Coronary artery (tissue), 2 donors: ENCODE measurements at regions not wholly inside any gene's neighbourhood (a gene's known extent, or its start where the extent isn't known, plus 50 kb on each side); places are given as distances from the start of the nearest gene placed in this dataset.

Experiments used
- DNase-seq: peaks from one replicate; pipeline ENCODE4 v3.0.0-alpha.2; 2017; ENCODE audit warnings: low spot score
- H3K27ac ChIP-seq, 2 donors: fragments of 200-600 bp; sonication (generic); one replicate each; pipeline ENCODE4 v1.5.1; 2016 to 2019
- H3K4me3 ChIP-seq: fragments of 200-600 bp; sonication (generic); 2 replicates; pipeline ENCODE4 v1.5.1; 2016; ENCODE audit warnings: mild to moderate bottlenecking, moderate library complexity
- TF ChIP-seq, protein P1 (sequence below): fragments of 200-600 bp; sonication (generic); IDR thresholded peaks from one replicate; pipeline ENCODE4 v1.5.1; 2019; ENCODE audit warnings: antibody characterized with exemption

DNA sequence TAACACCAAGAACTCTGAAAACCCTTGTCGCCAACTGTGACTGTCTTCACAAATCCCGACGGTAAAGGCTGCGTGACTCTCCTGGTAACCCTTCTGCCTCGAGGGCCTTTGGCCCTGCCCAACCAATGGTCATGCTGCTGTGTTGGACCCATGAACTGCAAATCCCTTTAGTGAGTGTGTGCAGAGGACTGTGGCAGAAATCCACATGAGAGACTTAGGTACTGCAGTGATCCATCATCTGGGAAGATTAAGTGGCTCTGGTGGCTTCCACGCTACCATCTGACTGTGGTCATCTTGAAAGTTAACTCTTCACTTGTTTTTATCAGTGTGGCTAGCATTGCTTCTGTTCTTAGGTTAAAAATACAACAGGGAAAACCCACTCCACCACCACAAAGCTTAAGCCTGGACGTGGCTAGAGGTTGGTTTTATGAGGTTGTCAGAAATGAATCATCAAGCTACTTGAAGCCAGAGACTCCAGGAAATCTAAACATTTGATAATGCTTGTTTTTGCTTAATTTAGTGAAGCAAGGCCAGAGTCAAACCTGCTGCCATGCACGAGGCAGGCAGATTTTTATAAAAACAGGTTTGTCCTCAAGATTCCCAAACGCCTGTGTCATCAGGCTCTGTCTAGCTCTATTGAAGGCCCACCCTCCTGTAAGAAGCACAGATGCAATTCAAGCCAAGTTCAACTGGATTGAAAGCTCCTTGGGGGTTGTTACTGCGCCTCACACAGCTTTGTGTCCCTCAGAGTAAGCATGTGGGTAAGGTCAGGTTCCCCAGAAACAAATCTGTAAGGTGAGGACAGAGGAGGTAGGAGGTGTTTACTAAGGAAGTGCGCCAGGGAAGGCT, 52.7 kb upstream of the ERCC6L2 start:
- no peak for DNase-seq
- TF ChIP-seq, protein P1, sequence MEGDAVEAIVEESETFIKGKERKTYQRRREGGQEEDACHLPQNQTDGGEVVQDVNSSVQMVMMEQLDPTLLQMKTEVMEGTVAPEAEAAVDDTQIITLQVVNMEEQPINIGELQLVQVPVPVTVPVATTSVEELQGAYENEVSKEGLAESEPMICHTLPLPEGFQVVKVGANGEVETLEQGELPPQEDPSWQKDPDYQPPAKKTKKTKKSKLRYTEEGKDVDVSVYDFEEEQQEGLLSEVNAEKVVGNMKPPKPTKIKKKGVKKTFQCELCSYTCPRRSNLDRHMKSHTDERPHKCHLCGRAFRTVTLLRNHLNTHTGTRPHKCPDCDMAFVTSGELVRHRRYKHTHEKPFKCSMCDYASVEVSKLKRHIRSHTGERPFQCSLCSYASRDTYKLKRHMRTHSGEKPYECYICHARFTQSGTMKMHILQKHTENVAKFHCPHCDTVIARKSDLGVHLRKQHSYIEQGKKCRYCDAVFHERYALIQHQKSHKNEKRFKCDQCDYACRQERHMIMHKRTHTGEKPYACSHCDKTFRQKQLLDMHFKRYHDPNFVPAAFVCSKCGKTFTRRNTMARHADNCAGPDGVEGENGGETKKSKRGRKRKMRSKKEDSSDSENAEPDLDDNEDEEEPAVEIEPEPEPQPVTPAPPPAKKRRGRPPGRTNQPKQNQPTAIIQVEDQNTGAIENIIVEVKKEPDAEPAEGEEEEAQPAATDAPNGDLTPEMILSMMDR: no peak
- Histone ChIP-seq H3K4me3 (no peak overlapping the region), H3K27ac (no peak overlapping the region)

- H3K4me3 ChIP-seq: no peak overlapping the region
- no peak for DNase-seq
- TF ChIP-seq, protein P1: no peak
- no peak overlapping the region for H3K27ac ChIP-seq
Measured at GRCh38 chr9:95822015-95822414, 53.5 kb upstream of the ERCC6L2 start.

GRCh38 chr9:95820074-95820473, 55.4 kb upstream of the ERCC6L2 start:
- DNase-seq: no peak
- no peak overlapping the region for H3K27ac ChIP-seq
- TF ChIP-seq, protein P1: no peak
- no peak overlapping the region for H3K4me3 ChIP-seq

DNA sequence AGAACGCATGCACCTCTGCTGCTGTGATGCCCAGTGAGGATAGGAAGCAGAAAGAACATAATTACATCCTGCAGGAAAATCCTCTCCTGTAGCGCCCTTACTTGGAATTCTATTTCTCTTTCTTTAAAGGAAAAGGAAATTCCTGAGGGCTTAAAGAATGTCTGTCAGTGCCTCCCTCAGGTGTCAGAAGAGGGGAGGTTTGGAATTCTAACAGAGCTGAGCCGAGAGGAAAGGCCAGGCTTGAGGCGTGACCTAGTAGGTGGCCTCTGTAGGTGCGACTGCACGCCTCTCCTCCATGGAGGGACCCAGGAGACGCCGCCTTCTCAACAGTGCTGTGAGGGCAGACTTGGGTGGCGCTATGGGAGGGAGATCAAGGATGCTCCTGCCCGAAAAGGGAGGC, 55.9 kb upstream of the ERCC6L2 start:
- Histone ChIP-seq H3K4me3 (no peak overlapping the region), H3K27ac (no peak overlapping the region)
- TF ChIP-seq, protein P1: no peak
- DNase-seq: no peak

DNA sequence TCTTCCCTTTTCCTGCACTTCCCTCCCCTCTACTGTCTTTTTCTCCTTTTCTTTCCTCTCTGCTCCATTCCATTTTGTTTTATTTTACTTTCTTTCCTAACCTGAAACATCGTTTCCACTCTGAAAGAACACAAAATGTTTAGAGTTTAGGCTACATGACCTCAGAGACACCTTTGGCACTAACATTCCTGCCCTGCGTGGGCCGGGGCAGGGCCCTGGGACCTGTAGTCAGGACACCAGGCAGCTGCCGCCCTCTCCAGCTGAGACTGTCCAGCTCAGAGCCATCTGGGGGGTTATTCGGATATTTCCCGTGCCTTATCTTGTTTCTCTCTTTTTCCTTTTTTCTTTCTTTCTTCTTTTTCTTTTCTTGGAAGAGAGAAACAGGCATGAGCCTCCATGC, 58.3 kb upstream of the ERCC6L2 start:
- TF ChIP-seq, protein P1: no peak
- H3K4me3 ChIP-seq: no peak overlapping the region
- no peak overlapping the region for H3K27ac ChIP-seq
- DNase-seq: no peak

DNA sequence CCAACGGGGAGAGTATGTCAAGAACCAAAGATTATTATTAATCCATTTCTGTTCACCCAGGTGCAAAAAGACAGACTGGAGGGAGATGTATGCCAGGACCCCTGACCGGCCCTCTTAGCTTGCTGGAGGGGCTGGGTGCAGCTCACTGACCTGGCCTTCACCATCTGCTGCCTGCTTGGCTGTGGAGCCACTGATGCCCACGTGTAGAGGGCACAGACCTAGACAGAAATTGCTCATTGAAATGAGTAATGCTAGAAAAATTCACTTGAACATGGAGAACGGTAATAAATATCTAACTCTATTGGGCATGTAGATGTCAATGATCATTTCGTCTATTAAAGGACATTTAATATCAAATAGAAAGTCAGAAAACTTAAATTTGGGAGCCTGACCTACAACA, 58.8 kb upstream of the ERCC6L2 start:
- H3K4me3 ChIP-seq: no peak overlapping the region
- TF ChIP-seq, protein P1: no peak
- DNase-seq: no peak
- H3K27ac ChIP-seq: no peak overlapping the region

DNA sequence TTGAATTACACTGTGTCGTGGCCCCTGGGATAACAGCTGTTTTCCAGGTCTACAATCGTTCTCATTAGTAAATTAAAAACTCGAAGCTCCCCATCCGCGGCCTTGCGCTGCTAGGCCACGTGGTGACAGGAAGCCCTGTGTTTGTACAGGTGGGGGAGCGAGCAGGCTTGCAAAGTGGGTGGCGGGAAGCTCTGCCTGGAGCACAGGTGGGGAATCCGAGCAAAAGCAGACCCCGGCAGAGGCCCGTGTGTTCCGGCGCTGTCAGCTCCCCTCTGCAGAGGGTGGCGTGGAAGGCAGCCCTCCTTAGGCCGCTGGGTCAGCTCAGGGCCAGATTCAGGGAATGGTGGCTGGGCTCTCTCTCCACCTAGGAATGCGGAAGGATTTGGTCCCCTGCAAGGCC, 59.5 kb upstream of the ERCC6L2 start:
- Histone ChIP-seq H3K27ac (no peak overlapping the region), H3K4me3 (no peak overlapping the region)
- TF ChIP-seq, protein P1: no peak
- DNase-seq: no peak
